ENCODE measurements at regions not wholly inside any gene's neighbourhood (a gene's known extent, or its start where the extent isn't known, plus 50 kb on each side); places are given as distances from the start of the nearest gene placed in this dataset.

DNA sequence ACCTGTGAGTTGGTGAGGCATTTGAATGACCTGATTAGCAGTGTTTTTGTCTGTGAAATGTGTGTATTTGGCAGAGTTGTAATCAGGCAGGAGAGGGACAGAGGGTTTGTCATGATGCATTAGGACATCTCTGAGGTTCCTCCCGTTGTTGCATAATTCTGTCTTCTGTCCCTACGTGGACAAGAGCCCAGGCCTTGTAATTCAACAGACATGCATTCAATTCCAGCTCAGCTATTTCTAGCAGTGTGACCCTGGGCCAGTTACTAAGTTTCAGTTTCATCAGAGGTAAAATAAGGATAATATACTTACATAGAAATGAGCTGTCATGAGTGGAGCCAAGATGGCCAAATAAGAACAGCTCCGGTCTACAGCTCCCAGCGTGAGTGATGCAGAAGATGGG is 208.6 kb downstream of the SLC38A4 start:
- TF ChIP-seq CTCF (IDR thresholded peaks at IDR 0.05) (no peak), POLR2A (IDR thresholded peaks at IDR 0.05) (no peak), POLR2AphosphoS5 (IDR thresholded peaks at IDR 0.05; ENCODE audit: insufficient read depth in 1 of 2, low read depth in 1 of 2) (peak in 1 of 2 donors; percentile 88)

All from vagina (tissue), 2 donors.